Hepatocyte (in vitro differentiated cells): ENCODE measurements at regions not wholly inside any gene's neighbourhood (a gene's known extent, or its start where the extent isn't known, plus 50 kb on each side); places are given as distances from the start of the nearest gene placed in this dataset.

Source experiments
- DNase-seq: peaks from one replicate; pipeline ENCODE4 v3.0.0-alpha.2; 2016; ENCODE audit warnings: low spot score
- H2AFZ ChIP-seq: fragments of 200-600 bp; sonication (generic); 2 replicates; pipeline ENCODE4 v1.6.0; 2016; ENCODE audit warnings: antibody characterized with exemption, mild to moderate bottlenecking
- H3K27ac ChIP-seq: fragments of 200-600 bp; sonication (generic); 2 replicates; pipeline ENCODE4 v1.5.1; 2016; ENCODE audit warnings: mild to moderate bottlenecking
- H3K27me3 ChIP-seq: fragments of 200-600 bp; sonication (generic); 2 replicates; pipeline ENCODE4 v1.6.1; 2016
- H3K36me3 ChIP-seq: fragments of 200-600 bp; sonication (generic); replicated peaks from 2 replicates; pipeline ENCODE4 v1.5.1; 2016; ENCODE audit warnings: low read depth; ENCODE audit not compliant: insufficient read depth
- H3K4me1 ChIP-seq: fragments of 200-600 bp; sonication (generic); 2 replicates; pipeline ENCODE4 v1.5.1; 2016; ENCODE audit warnings: mild to moderate bottlenecking, moderate library complexity; ENCODE audit not compliant: insufficient read depth
- H3K4me2 ChIP-seq: fragments of 200-600 bp; sonication (generic); 2 replicates; pipeline ENCODE4 v1.6.0; 2016
- H3K4me3 ChIP-seq: fragments of 200-600 bp; sonication (generic); 2 replicates; pipeline ENCODE4 v1.5.1; 2016; ENCODE audit warnings: mild to moderate bottlenecking
- H3K79me2 ChIP-seq: fragments of 200-600 bp; sonication (generic); 2 replicates; pipeline ENCODE4 v1.6.0; 2017; ENCODE audit warnings: mild to moderate bottlenecking
- H3K9me2 ChIP-seq: fragments of 200-600 bp; sonication (generic); replicated peaks from 2 replicates; pipeline ENCODE4 v1.6.0; 2017; ENCODE audit warnings: mild to moderate bottlenecking; ENCODE audit not compliant: insufficient read depth
- H3K9me3 ChIP-seq: fragments of 200-600 bp; sonication (generic); 2 replicates; pipeline ENCODE4 v1.5.1; 2016; ENCODE audit warnings: low read depth, mild to moderate bottlenecking
- H4K20me1 ChIP-seq: fragments of 200-600 bp; sonication (generic); 2 replicates; pipeline ENCODE4 v1.6.0; 2016; ENCODE audit warnings: mild to moderate bottlenecking; ENCODE audit not compliant: insufficient read depth, poor library complexity, severe bottlenecking
- CTCF ChIP-seq: fragments of 200-600 bp; sonication (generic); IDR thresholded peaks from 2 replicates; pipeline ENCODE4 v1.5.1; 2016; ENCODE audit warnings: antibody characterized with exemption, mild to moderate bottlenecking; ENCODE audit not compliant: poor library complexity
- EZH2 ChIP-seq: fragments of 200-600 bp; sonication (generic); IDR thresholded peaks from 2 replicates; pipeline ENCODE4 v1.6.1; 2016; ENCODE audit warnings: antibody characterized with exemption, mild to moderate bottlenecking, borderline replicate concordance
- EZH2phosphoT487 ChIP-seq: fragments of 200-600 bp; sonication (generic); IDR thresholded peaks from one replicate; pipeline ENCODE4 v1.6.1; 2018; ENCODE audit warnings: antibody characterized with exemption, mild to moderate bottlenecking, low read depth, moderate library complexity; ENCODE audit not compliant: unreplicated experiment, severe bottlenecking
- WGBS: methylation state at CpG from one replicate; pipeline ENCODE4 v1.1.6; 2016; ENCODE audit warnings: low lambda C conversion rate; ENCODE audit errors: missing lambda C conversion rate; 5-methylcytosine and 5-hydroxymethylcytosine counted together

- Histone ChIP-seq H4K20me1 (no peaks in the 10 kb centered on the region), H3K4me3 (no peak overlapping the region), H3K79me2 (no peaks in the 10 kb centered on the region), H3K27ac (no peak overlapping the region), H3K36me3 (no peaks in the 10 kb centered on the region), H3K4me1 (peaks cover 4% of the 10 kb centered on the region), H3K4me2 (no peak overlapping the region), H3K9me3 (no peaks in the 10 kb centered on the region), H3K27me3 (no peaks in the 10 kb centered on the region), H2AFZ (no peak overlapping the region), H3K9me2 (no peaks in the 10 kb centered on the region)
- no peak for DNase-seq
- 74% methylated on average over 6 of the region's 6 CpGs for WGBS
- TF ChIP-seq EZH2 (no peak), CTCF (no peak), EZH2phosphoT487 (no peak)
These were observed 271.9 kb upstream of the PDE3A start for GRCh38 chr12:20096430-20096829.

- Histone ChIP-seq H3K36me3 (no peaks in the 10 kb centered on the region), H4K20me1 (no peaks in the 10 kb centered on the region), H3K27ac (no peak overlapping the region), H3K4me3 (no peak overlapping the region), H3K4me1 (peaks cover 4% of the 10 kb centered on the region), H3K4me2 (no peak overlapping the region), H3K27me3 (no peaks in the 10 kb centered on the region), H2AFZ (no peak overlapping the region), H3K9me2 (no peaks in the 10 kb centered on the region), H3K9me3 (no peaks in the 10 kb centered on the region), H3K79me2 (no peaks in the 10 kb centered on the region)
- no peak for TF ChIP-seq EZH2phosphoT487
- TF ChIP-seq EZH2 = no peak
- TF ChIP-seq CTCF = no peak
- no peak for DNase-seq
- WGBS = 81% methylated on average over 2 of the region's 2 CpGs
These were observed 270.7 kb upstream of the PDE3A start for GRCh38 chr12:20097626-20098025.

- H3K9me2 ChIP-seq = no peaks in the 10 kb centered on the region
- TF ChIP-seq CTCF (no peak), EZH2 (no peak), EZH2phosphoT487 (no peak)
- 72% methylated on average over 5 of the region's 5 CpGs for WGBS
- H3K4me1 ChIP-seq = peaks cover 4% of the 10 kb centered on the region
- H3K79me2 ChIP-seq = no peaks in the 10 kb centered on the region
- no peak overlapping the region for H3K4me3 ChIP-seq
- no peak overlapping the region for H2AFZ ChIP-seq
- no peaks in the 10 kb centered on the region for H3K9me3 ChIP-seq
- H3K27me3 ChIP-seq = no peaks in the 10 kb centered on the region
- H3K27ac ChIP-seq = no peak overlapping the region
- no peaks in the 10 kb centered on the region for H4K20me1 ChIP-seq
- no peak overlapping the region for H3K4me2 ChIP-seq
- H3K36me3 ChIP-seq = no peaks in the 10 kb centered on the region
- no peak for DNase-seq
These were observed 268.7 kb upstream of the PDE3A start for GRCh38 chr12:20099395-20100183.

- WGBS = 79% methylated on average over 5 of the region's 5 CpGs
- Histone ChIP-seq H3K9me3 (no peaks in the 10 kb centered on the region), H2AFZ (no peak overlapping the region), H3K4me3 (no peak overlapping the region), H4K20me1 (no peaks in the 10 kb centered on the region), H3K79me2 (no peaks in the 10 kb centered on the region), H3K4me2 (no peak overlapping the region), H3K9me2 (no peaks in the 10 kb centered on the region), H3K27me3 (no peaks in the 10 kb centered on the region), H3K27ac (no peak overlapping the region), H3K36me3 (no peaks in the 10 kb centered on the region), H3K4me1 (peaks cover 4% of the 10 kb centered on the region)
- no peak for DNase-seq
- TF ChIP-seq EZH2 (no peak), EZH2phosphoT487 (no peak), CTCF (no peak)
These were observed 267.3 kb upstream of the PDE3A start for GRCh38 chr12:20101046-20101445.
